HepG2 (cell line): ENCODE measurements at regions not wholly inside any gene's neighbourhood (a gene's known extent, or its start where the extent isn't known, plus 50 kb on each side); places are given as distances from the start of the nearest gene placed in this dataset.
A peak's percentile ranks its signal among the peaks of the same experiment; 100 is the strongest.

ENCODE experiments used
- ARID4A ChIP-seq: sonication (generic); formaldehyde crosslinking; IDR thresholded peaks from 2 replicates; pipeline ENCODE4 v1.5.0; 2020; ENCODE audit warnings: mild to moderate bottlenecking, missing genetic modification reagents, borderline replicate concordance
- CAMTA2 ChIP-seq: sonication (generic); formaldehyde crosslinking; IDR thresholded peaks from 2 replicates; pipeline ENCODE4 v1.4.0; 2020; ENCODE audit warnings: mild to moderate bottlenecking, missing genetic modification reagents, borderline replicate concordance
- ETV6 ChIP-seq: sonication (generic); formaldehyde crosslinking; conservative IDR thresholded peaks from 2 replicates; pipeline ENCODE4 v1.4.0; 2020; ENCODE audit warnings: missing genetic modification reagents
- FOXA3 ChIP-seq: IDR thresholded peaks from 2 replicates; pipeline ENCODE4 v1.6.1; 2016; ENCODE audit warnings: missing genetic modification reagents, missing compliant biosample characterization
- HOXA5 ChIP-seq: sonication (generic); formaldehyde crosslinking; IDR thresholded peaks from 2 replicates; pipeline ENCODE4 v1.4.0; 2020; ENCODE audit warnings: missing genetic modification reagents
- MTERF4 ChIP-seq: sonication (generic); formaldehyde crosslinking; IDR thresholded peaks from 2 replicates; pipeline ENCODE4 v1.8.0; 2023; ENCODE audit warnings: mild to moderate bottlenecking, missing genetic modification reagents
- ONECUT2 ChIP-seq: sonication (generic); formaldehyde crosslinking; IDR thresholded peaks from 2 replicates; pipeline ENCODE4 v1.4.0; 2020; ENCODE audit warnings: missing genetic modification reagents
- RAD21 ChIP-seq: fragments of 450-650 bp; formaldehyde crosslinking; IDR thresholded peaks from 2 replicates; pipeline ENCODE4 v1.5.0; 2020; ENCODE audit warnings: mild to moderate bottlenecking
- SP4 ChIP-seq: sonication (generic); formaldehyde crosslinking; IDR thresholded peaks from 2 replicates; pipeline ENCODE4 v1.8.1; 2023; ENCODE audit warnings: mild to moderate bottlenecking, missing genetic modification reagents
- SRSF4 ChIP-seq: fragments of 200-400 bp; formaldehyde crosslinking; IDR thresholded peaks from one replicate; pipeline ENCODE4 v1.6.1; 2018; ENCODE audit warnings: mild to moderate bottlenecking, low read depth, low read length, moderate library complexity; ENCODE audit not compliant: poor library complexity, severe bottlenecking
- YEATS2 ChIP-seq: sonication (generic); formaldehyde crosslinking; IDR thresholded peaks from 2 replicates; pipeline ENCODE4 v1.4.0; 2020; ENCODE audit warnings: missing genetic modification reagents, borderline replicate concordance
- ZNF12 ChIP-seq: sonication (generic); formaldehyde crosslinking; IDR thresholded peaks from 2 replicates; pipeline ENCODE4 v1.5.0; 2020; ENCODE audit warnings: missing genetic modification reagents
- ZNF136 ChIP-seq: sonication (generic); formaldehyde crosslinking; IDR thresholded peaks from 2 replicates; pipeline ENCODE4 v1.8.1; 2022; ENCODE audit warnings: low read depth, mild to moderate bottlenecking, moderate library complexity, missing genetic modification reagents
- ZNF280B ChIP-seq: sonication (generic); formaldehyde crosslinking; IDR thresholded peaks from 2 replicates; pipeline ENCODE4 v1.5.0; 2020; ENCODE audit warnings: missing genetic modification reagents, mild to moderate bottlenecking, borderline replicate concordance
- ZNF44 ChIP-seq: sonication (generic); formaldehyde crosslinking; IDR thresholded peaks from 2 replicates; pipeline ENCODE4 v1.5.1; 2020; ENCODE audit warnings: mild to moderate bottlenecking, missing genetic modification reagents
- ZNF660 ChIP-seq: sonication (generic); formaldehyde crosslinking; IDR thresholded peaks from 2 replicates; pipeline ENCODE4 v1.5.1; 2020; ENCODE audit warnings: mild to moderate bottlenecking, low read depth, missing genetic modification reagents, borderline replicate concordance
- ZSCAN21 ChIP-seq: sonication (generic); formaldehyde crosslinking; IDR thresholded peaks from 2 replicates; pipeline ENCODE4 v1.8.0; 2022; ENCODE audit warnings: mild to moderate bottlenecking, missing genetic modification reagents, moderate library complexity, borderline replicate concordance
- TF ChIP-seq, protein P1 (sequence below): sonication (generic); formaldehyde crosslinking; IDR thresholded peaks from 2 replicates; pipeline ENCODE4 v1.5.0; 2020; ENCODE audit warnings: missing genetic modification reagents
- TF ChIP-seq, protein P2 (sequence below): sonication (generic); formaldehyde crosslinking; conservative IDR thresholded peaks from 2 replicates; pipeline ENCODE4 v1.4.0; 2020; ENCODE audit warnings: missing genetic modification reagents
- TF ChIP-seq, protein P3 (sequence below): IDR thresholded peaks from 2 replicates; pipeline ENCODE4 v1.6.1; 2018; ENCODE audit warnings: missing genetic modification reagents

GRCh38 chr16:80462917-80463316 lies 77.9 kb upstream of the DYNLRB2 start (continued):
- no peak for TF ChIP-seq ZNF280B
- TF ChIP-seq YEATS2 (CRISPR knock-in tag), result no peak
- TF ChIP-seq FOXA3 (CRISPR knock-in tag), result 0 out of 2 replicates have a peak, but pooled peaks have one; percentile 29
- no peak for TF ChIP-seq ZNF660 (CRISPR knock-in tag)
- no peak for TF ChIP-seq ARID4A
- TF ChIP-seq ETV6, result no peak
- TF ChIP-seq ZNF136 (CRISPR knock-in tag), result no peak
- TF ChIP-seq, protein P1, sequence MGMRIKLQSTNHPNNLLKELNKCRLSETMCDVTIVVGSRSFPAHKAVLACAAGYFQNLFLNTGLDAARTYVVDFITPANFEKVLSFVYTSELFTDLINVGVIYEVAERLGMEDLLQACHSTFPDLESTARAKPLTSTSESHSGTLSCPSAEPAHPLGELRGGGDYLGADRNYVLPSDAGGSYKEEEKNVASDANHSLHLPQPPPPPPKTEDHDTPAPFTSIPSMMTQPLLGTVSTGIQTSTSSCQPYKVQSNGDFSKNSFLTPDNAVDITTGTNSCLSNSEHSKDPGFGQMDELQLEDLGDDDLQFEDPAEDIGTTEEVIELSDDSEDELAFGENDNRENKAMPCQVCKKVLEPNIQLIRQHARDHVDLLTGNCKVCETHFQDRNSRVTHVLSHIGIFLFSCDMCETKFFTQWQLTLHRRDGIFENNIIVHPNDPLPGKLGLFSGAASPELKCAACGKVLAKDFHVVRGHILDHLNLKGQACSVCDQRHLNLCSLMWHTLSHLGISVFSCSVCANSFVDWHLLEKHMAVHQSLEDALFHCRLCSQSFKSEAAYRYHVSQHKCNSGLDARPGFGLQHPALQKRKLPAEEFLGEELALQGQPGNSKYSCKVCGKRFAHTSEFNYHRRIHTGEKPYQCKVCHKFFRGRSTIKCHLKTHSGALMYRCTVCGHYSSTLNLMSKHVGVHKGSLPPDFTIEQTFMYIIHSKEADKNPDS (CRISPR knock-in tag), result no peak
- TF ChIP-seq, protein P2, sequence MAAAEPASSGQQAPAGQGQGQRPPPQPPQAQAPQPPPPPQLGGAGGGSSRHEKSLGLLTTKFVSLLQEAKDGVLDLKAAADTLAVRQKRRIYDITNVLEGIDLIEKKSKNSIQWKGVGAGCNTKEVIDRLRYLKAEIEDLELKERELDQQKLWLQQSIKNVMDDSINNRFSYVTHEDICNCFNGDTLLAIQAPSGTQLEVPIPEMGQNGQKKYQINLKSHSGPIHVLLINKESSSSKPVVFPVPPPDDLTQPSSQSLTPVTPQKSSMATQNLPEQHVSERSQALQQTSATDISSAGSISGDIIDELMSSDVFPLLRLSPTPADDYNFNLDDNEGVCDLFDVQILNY (CRISPR knock-in tag), result no peak
- TF ChIP-seq SP4 (CRISPR knock-in tag), result no peak
- no peak for TF ChIP-seq ZNF44 (CRISPR knock-in tag)
- no peak for TF ChIP-seq SRSF4
- TF ChIP-seq ZNF12, result no peak
- no peak for TF ChIP-seq CAMTA2 (CRISPR knock-in tag)
- 0 out of 2 replicates have a peak, but pooled peaks have one; percentile 43 for TF ChIP-seq ONECUT2 (CRISPR knock-in tag)
- no peak for TF ChIP-seq RAD21 (CRISPR knock-in tag)
- TF ChIP-seq, protein P3, sequence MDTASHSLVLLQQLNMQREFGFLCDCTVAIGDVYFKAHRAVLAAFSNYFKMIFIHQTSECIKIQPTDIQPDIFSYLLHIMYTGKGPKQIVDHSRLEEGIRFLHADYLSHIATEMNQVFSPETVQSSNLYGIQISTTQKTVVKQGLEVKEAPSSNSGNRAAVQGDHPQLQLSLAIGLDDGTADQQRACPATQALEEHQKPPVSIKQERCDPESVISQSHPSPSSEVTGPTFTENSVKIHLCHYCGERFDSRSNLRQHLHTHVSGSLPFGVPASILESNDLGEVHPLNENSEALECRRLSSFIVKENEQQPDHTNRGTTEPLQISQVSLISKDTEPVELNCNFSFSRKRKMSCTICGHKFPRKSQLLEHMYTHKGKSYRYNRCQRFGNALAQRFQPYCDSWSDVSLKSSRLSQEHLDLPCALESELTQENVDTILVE, result no peak
- no peak for TF ChIP-seq ZSCAN21 (CRISPR knock-in tag)
- no peak for TF ChIP-seq HOXA5 (CRISPR knock-in tag)
- no peak for TF ChIP-seq MTERF4 (CRISPR knock-in tag)
